ENCODE measurements at regions not wholly inside any gene's neighbourhood (a gene's known extent, or its start where the extent isn't known, plus 50 kb on each side); places are given as distances from the start of the nearest gene placed in this dataset.

DNA sequence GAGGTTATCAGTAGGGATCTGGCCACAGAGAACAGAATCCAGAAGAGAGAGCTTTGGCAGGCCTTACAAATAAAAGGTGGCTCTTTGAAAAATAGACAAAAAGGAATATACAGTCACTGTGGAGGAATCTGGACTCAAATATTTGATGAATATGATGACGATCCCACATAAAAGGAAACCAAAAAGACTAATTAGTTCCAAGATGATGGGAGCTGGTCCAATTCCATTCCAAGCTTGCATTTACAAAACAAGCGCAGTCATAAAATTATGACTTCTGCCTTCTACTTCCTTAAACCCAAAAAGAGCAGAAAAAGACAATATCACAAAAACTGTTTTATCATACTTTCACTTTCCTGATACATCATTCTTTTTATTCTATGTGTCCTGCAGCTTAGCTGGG lies 285.8 kb downstream of the DIPK2A start:
- TF ChIP-seq CTCF (IDR thresholded peaks at IDR 0.05) (no peak), ZFX (IDR thresholded peaks at IDR 0.05; ENCODE audit: borderline replicate concordance) (no peak)

Measured in 22Rv1 (cell line).